IPS-18a (cell line): ENCODE measurements at regions not wholly inside any gene's neighbourhood (a gene's known extent, or its start where the extent isn't known, plus 50 kb on each side); places are given as distances from the start of the nearest gene placed in this dataset.

Experiments
- H3K27ac ChIP-seq: one replicate; pipeline ENCODE4 v1.5.1; 2013; ENCODE audit warnings: low read length
- H3K27me3 ChIP-seq: one replicate; pipeline ENCODE4 v1.6.1; 2013; ENCODE audit warnings: mild to moderate bottlenecking, low read length; ENCODE audit not compliant: control insufficient read depth, insufficient read depth
- H3K36me3 ChIP-seq: one replicate; pipeline ENCODE4 v1.6.1; 2013; ENCODE audit warnings: low read depth, low read length; ENCODE audit not compliant: control insufficient read depth
- H3K4me1 ChIP-seq: one replicate; pipeline ENCODE4 v1.6.1; 2013; ENCODE audit warnings: low read depth, low read length; ENCODE audit not compliant: control insufficient read depth
- H3K4me3 ChIP-seq: one replicate; pipeline ENCODE4 v1.5.1; 2013; ENCODE audit warnings: low read length
- H3K9ac ChIP-seq: one replicate; pipeline ENCODE4 v1.6.1; 2013; ENCODE audit warnings: mild to moderate bottlenecking, low read length, moderate library complexity
- H3K9me3 ChIP-seq: one replicate; pipeline ENCODE4 v1.6.1; 2013; ENCODE audit warnings: low read depth, low read length; ENCODE audit not compliant: control insufficient read depth

GRCh38 chr11:29263971-29264682 is 752.7 kb downstream of the KCNA4 start:
- no peaks in the 10 kb centered on the region for H3K9me3 ChIP-seq

GRCh38 chr11:29261831-29262230 is 755.0 kb downstream of the KCNA4 start:
- Histone ChIP-seq H3K4me1 (no peaks in the 10 kb centered on the region), H3K4me3 (no peak overlapping the region), H3K27me3 (no peaks in the 10 kb centered on the region), H3K27ac (no peak overlapping the region), H3K9me3 (no peaks in the 10 kb centered on the region), H3K36me3 (no peaks in the 10 kb centered on the region), H3K9ac (no peak overlapping the region)

More at GRCh38 chr11:29263971-29264682, 752.7 kb downstream of the KCNA4 start:
- H3K27me3 ChIP-seq: no peaks in the 10 kb centered on the region
- no peak overlapping the region for H3K4me3 ChIP-seq
- H3K4me1 ChIP-seq: no peaks in the 10 kb centered on the region
- H3K9ac ChIP-seq: no peak overlapping the region
- H3K36me3 ChIP-seq: no peaks in the 10 kb centered on the region
- no peak overlapping the region for H3K27ac ChIP-seq

GRCh38 chr11:29260939-29261705 is 755.7 kb downstream of the KCNA4 start:
- Histone ChIP-seq H3K36me3 (no peaks in the 10 kb centered on the region), H3K4me1 (no peaks in the 10 kb centered on the region), H3K27me3 (no peaks in the 10 kb centered on the region), H3K9me3 (no peaks in the 10 kb centered on the region), H3K4me3 (no peak overlapping the region), H3K27ac (no peak overlapping the region), H3K9ac (no peak overlapping the region)

GRCh38 chr11:29258411-29258810 is 758.4 kb downstream of the KCNA4 start:
- no peaks in the 10 kb centered on the region for H3K36me3 ChIP-seq
- no peaks in the 10 kb centered on the region for H3K9me3 ChIP-seq
- H3K4me3 ChIP-seq: no peak overlapping the region
- no peaks in the 10 kb centered on the region for H3K27me3 ChIP-seq
- no peak overlapping the region for H3K27ac ChIP-seq
- H3K4me1 ChIP-seq: no peaks in the 10 kb centered on the region
- no peak overlapping the region for H3K9ac ChIP-seq

GRCh38 chr11:29256580-29256979 is 760.2 kb downstream of the KCNA4 start:
- Histone ChIP-seq H3K27ac (no peak overlapping the region), H3K4me3 (no peak overlapping the region), H3K9ac (no peak overlapping the region)

GRCh38 chr11:29255401-29255800 is 761.4 kb downstream of the KCNA4 start:
- no peaks in the 10 kb centered on the region for H3K36me3 ChIP-seq
- H3K9me3 ChIP-seq: no peaks in the 10 kb centered on the region
- H3K27ac ChIP-seq: no peak overlapping the region
- H3K4me3 ChIP-seq: no peak overlapping the region
- H3K27me3 ChIP-seq: no peaks in the 10 kb centered on the region
- no peak overlapping the region for H3K9ac ChIP-seq
- H3K4me1 ChIP-seq: no peaks in the 10 kb centered on the region

More at GRCh38 chr11:29256580-29256979, 760.2 kb downstream of the KCNA4 start:
- Histone ChIP-seq H3K9me3 (no peaks in the 10 kb centered on the region), H3K27me3 (no peaks in the 10 kb centered on the region), H3K4me1 (no peaks in the 10 kb centered on the region), H3K36me3 (no peaks in the 10 kb centered on the region)

GRCh38 chr11:29251738-29252137 is 765.1 kb downstream of the KCNA4 start:
- no peak overlapping the region for H3K4me3 ChIP-seq
- H3K9ac ChIP-seq: no peak overlapping the region
- H3K9me3 ChIP-seq: no peaks in the 10 kb centered on the region
- no peaks in the 10 kb centered on the region for H3K27me3 ChIP-seq
- no peaks in the 10 kb centered on the region for H3K36me3 ChIP-seq
- H3K4me1 ChIP-seq: no peaks in the 10 kb centered on the region
- H3K27ac ChIP-seq: no peak overlapping the region

- no peak overlapping the region for H3K27ac ChIP-seq
- no peaks in the 10 kb centered on the region for H3K27me3 ChIP-seq
- no peaks in the 10 kb centered on the region for H3K36me3 ChIP-seq
Measured at GRCh38 chr11:29249713-29250112, 767.1 kb downstream of the KCNA4 start.

GRCh38 chr11:29244355-29244754 is 772.5 kb downstream of the KCNA4 start:
- Histone ChIP-seq H3K9me3 (no peaks in the 10 kb centered on the region), H3K4me1 (no peaks in the 10 kb centered on the region), H3K27me3 (no peaks in the 10 kb centered on the region), H3K36me3 (no peaks in the 10 kb centered on the region), H3K9ac (no peak overlapping the region), H3K4me3 (no peak overlapping the region), H3K27ac (no peak overlapping the region)

More at GRCh38 chr11:29249713-29250112, 767.1 kb downstream of the KCNA4 start:
- no peaks in the 10 kb centered on the region for H3K9me3 ChIP-seq
- H3K9ac ChIP-seq: no peak overlapping the region
- no peak overlapping the region for H3K4me3 ChIP-seq
- no peaks in the 10 kb centered on the region for H3K4me1 ChIP-seq

- Histone ChIP-seq H3K9ac (no peak overlapping the region), H3K27ac (no peak overlapping the region), H3K4me3 (no peak overlapping the region), H3K9me3 (no peaks in the 10 kb centered on the region), H3K27me3 (no peaks in the 10 kb centered on the region), H3K4me1 (no peaks in the 10 kb centered on the region), H3K36me3 (no peaks in the 10 kb centered on the region)
Measured at GRCh38 chr11:29243616-29244015, 773.2 kb downstream of the KCNA4 start.

GRCh38 chr11:29231991-29232390 is 784.8 kb downstream of the KCNA4 start:
- H3K9me3 ChIP-seq: no peaks in the 10 kb centered on the region
- H3K27ac ChIP-seq: no peak overlapping the region
- H3K4me3 ChIP-seq: no peak overlapping the region
- H3K9ac ChIP-seq: no peak overlapping the region
- H3K36me3 ChIP-seq: no peaks in the 10 kb centered on the region
- no peaks in the 10 kb centered on the region for H3K4me1 ChIP-seq
- H3K27me3 ChIP-seq: no peaks in the 10 kb centered on the region

- no peaks in the 10 kb centered on the region for H3K4me1 ChIP-seq
- no peaks in the 10 kb centered on the region for H3K27me3 ChIP-seq
- no peak overlapping the region for H3K9ac ChIP-seq
- H3K36me3 ChIP-seq: no peaks in the 10 kb centered on the region
- no peak overlapping the region for H3K27ac ChIP-seq
- no peak overlapping the region for H3K4me3 ChIP-seq
- no peaks in the 10 kb centered on the region for H3K9me3 ChIP-seq
Measured at GRCh38 chr11:29231586-29231985, 785.2 kb downstream of the KCNA4 start.
